Limb (tissue), 2 donors: ENCODE measurements at regions not wholly inside any gene's neighbourhood (a gene's known extent, or its start where the extent isn't known, plus 50 kb on each side); places are given as distances from the start of the nearest gene placed in this dataset.

ENCODE experiments used
- DNase-seq, 2 donors: peaks; one replicate each; pipeline ENCODE4 v3.0.0-alpha.2; 2016; ENCODE audit errors: extremely low spot score in 2 of 2

DNA sequence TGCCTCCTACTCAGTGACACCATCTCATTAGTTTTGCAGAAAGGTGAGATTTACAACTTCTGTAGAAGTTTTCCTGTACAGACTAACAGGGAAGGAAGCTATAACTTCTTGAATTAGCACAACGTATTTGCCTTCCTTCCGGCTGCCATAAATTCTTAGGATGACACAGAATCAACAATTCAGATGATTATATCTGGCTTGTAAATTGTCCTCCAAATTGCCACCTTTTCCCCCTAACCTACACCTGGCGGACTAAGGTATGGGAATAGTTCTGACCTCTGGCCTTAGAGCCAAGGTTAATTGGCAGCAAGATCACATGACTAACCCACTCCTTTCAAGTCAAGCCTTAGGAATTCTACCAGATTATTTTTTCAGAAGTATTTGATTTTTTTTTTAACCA is 284.3 kb downstream of the LMO4 start:
- DNase-seq = no peak

- DNase-seq = peak in 1 of 2 donors; percentile 29
Measured at GRCh38 chr1:87615491-87615890, 286.8 kb downstream of the LMO4 start.

DNA sequence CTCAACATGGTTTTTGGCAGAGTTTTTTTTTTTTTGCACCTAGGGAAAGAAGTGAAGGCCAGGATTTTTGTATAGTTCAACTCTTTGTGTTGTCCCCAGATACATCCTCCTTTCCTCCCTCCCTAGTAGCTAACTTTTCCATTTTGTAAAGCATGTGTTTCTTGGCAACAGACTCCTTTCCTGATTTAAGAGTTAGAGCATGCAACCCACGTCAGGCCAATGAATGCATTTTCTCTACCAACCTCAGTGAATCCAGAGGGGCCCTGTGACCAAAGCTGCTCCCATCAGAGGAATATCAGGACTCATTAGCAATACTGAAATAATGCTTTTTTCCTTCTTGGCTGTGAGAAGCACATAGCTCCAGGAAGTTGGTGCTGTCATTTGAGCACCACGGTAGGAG is 287.2 kb downstream of the LMO4 start:
- peak in 1 of 2 donors; percentile 43 for DNase-seq

- no peak for DNase-seq
Measured at GRCh38 chr1:87620807-87621206, 292.1 kb downstream of the LMO4 start.

GRCh38 chr1:87629673-87630072 is 301.0 kb downstream of the LMO4 start:
- DNase-seq = no peak

DNA sequence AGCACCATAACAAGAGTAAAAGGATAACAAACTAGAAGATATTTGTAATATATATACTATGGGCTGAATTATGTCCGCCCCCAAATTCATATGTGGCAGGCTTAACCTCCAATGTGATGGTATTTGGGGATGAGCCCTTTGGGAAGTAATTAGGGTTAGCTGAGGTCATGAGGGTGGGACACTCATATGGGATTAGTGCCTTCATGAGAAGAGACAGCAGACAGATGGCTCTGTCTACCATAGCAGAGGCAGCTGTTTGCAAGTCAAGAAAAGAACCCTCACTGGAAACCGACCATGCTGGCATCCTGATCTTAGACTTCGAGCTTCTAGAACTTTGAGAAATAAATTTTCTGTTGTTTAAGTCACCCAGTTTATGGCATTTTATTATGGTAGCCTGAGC is 303.6 kb downstream of the LMO4 start:
- no peak for DNase-seq

- DNase-seq = no peak
Measured at GRCh38 chr1:87636198-87636892, 307.7 kb downstream of the LMO4 start.

- DNase-seq = no peak
Measured at GRCh38 chr1:87638636-87639035, 310.0 kb downstream of the LMO4 start.

DNA sequence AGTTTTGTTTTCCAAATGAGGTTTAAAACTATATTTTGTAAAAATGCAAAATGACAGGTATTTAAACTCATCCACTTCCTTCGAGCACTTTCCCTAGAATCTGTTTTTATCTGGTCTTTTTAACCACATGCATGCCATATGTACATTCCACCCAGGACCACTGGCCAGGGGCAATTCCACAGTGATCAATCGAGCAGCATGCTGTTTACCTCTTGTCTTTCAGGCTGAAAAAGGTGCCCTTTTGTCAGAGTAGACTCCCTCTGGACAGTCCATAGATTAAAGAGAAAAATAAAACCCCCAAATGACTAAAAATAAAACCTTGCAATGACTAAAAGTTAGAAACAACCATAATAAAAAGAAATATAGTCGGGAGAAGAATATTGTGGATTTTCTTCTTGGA is 313.3 kb downstream of the LMO4 start:
- DNase-seq = no peak

DNA sequence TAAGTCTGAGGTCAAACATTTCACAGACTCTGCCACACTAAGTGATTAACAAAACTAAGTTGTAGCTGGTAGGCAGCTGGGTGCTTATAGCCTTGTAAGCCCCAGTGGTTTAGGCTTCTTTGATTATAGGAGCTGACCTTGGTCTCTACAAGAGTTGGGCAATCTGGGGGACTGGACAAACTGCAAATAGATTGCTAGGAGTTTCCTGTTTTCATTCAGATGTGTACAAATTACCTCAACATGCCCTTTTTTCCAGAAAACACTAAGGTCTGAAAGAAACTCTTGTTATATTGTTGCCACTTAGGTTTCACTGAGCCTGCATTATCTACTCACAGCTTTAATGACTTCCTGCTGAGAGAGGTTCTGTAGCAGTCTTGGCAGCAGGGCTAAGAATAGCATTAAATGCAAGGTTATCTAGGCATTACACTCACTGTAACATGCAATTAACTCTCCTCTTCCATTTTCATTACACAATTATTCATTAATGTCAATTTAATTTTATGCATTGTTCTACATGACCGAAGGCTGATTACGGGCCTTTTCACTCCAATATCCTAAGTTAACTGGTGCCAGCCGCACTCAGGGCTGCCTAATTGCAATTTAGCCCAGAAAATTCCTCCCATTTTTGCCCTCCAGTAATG is 314.0 kb downstream of the LMO4 start:
- peak in 1 of 2 donors; percentile 15 for DNase-seq

- peak in 1 of 2 donors; percentile 11 for DNase-seq
Measured at GRCh38 chr1:87644033-87644578, 315.4 kb downstream of the LMO4 start.

DNA sequence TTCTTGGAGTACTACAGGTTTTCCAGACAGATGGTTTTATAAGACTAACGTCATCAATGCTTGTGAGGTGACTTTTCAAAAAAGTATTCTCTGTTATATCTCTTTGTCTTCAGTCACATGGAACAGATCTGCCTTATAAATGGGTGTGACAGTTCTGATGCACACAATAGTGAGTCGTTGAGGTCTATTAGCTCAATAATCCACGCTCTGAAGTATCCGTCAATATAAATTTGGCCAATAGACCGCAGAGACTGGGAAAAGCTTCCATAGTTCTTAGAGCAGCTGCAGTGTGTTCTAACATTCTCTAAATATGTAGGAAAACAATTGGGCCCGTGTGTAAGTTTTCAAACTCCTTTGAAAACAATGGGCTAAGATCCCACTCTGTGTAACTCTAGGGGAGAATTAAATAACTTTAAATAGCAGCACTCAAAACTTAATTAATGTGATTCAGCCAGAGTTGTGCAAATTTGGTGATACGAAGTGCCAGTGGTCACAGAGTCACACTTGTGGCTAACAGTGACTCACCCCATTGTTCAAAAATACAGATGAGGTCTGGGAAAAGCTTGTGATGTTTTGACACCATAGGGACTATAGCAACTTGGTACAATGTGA is 316.0 kb downstream of the LMO4 start:
- peak in 1 of 2 donors; percentile 53 for DNase-seq

DNA sequence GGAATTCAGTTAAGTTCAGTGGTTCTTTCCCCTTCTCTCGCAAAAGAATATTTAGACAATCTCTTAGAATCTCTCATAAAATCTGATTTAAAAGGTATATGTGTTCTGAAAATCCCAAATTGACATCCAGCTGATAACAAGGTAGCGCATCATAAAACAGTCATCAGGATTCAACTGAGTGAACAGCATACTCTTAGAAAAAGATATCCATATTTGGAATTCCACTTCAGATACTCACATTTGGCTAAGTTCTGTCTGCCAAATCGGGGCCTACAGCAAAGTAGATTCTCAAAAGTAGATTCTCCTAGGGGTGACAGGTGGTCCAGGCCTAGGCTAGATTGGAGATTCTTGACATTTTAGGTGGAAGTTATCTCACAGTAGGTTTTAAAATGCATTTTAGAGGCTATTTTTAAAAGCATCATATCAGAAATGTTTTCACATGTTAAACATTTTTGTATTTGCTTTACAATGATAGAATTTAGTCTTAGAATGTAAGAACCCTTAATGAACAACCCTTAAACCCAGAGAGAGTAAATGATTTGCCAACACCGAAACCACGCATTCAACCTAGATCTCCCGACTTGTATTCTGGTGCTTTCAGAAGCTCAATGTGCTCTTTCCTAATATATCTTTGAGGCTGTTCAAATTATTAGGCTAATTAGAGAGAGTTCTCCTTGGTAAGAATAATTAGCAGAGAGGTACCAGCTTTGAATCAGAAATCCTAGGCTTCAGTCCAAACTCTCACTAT is 318.9 kb downstream of the LMO4 start:
- DNase-seq = no peak

DNA sequence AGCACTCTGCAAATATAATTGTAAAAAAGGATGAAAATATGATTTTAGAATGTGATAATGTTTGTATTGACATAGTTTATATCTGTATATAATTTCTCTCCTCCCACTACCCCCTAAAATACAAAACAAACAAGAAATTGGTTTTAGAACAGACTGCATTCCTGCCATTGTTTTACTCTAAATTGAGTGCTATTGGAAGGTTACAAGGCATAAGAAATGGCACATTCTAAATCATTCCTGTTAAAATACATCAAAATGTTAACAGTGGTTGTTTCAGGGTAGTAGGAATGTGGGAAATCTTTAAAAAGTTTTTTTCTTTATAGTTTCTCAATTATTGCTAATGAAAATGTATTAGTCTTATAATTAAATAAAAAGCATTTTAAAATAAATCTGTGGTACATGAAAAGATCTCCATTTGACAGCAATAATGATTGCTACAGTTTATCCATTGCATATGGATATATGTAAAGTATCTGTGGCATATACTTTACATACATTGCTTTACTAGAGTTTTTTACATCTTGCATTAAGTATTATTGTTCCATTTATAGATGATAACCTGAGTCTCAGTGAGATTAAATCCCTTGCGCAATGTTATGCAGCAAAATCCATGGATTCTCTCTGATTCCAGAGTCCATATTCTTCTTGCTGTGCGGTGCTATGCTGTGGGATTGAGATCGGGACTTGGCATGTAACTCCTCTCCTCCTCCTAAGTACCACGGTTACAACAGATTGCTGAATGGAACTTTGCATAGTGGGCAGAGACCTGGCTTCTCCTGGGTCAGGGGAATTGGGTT is 319.8 kb downstream of the LMO4 start:
- DNase-seq = no peak

DNA sequence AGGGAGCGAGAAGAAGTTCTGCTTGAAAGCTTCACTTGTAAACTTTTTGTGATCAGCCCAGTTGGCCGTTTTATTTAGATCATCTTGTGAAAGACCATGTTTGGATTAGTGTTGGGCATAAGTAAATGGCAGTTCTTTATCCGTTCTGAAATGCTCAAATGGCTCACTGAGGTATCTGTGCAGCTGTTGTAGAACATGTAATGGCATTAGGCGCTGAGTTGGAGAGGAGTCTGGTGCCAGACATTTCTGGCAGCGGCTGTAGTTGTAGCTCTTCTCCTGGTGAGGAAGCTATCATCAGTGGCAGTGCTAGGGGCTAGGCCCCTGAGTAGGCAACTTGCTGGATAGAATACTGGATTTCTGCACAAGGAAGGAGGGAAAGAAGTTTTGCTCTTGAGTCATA is 321.6 kb downstream of the LMO4 start:
- no peak for DNase-seq

- no peak for DNase-seq
Measured at GRCh38 chr1:87652176-87652575, 323.5 kb downstream of the LMO4 start.

DNA sequence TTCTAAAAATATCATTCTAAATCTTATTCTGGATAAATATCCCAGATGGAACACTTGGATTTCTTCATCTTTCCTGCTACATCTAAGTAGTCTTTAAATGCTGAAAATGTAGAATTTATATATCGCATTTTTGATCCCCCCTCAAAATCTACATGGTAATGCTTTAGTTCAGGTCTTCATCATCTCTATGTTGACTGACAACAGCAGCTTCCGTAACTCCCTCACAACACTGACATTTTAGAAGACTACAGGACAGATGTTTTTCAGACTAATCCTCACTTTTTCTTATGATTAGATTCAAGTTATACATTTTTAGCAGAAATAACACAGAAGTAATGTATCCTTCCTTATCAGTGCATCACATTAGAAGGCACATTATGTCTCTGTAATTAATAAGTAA is 336.5 kb downstream of the LMO4 start:
- no peak for DNase-seq

GRCh38 chr1:87666681-87667080 is 338.0 kb downstream of the LMO4 start:
- no peak for DNase-seq

DNA sequence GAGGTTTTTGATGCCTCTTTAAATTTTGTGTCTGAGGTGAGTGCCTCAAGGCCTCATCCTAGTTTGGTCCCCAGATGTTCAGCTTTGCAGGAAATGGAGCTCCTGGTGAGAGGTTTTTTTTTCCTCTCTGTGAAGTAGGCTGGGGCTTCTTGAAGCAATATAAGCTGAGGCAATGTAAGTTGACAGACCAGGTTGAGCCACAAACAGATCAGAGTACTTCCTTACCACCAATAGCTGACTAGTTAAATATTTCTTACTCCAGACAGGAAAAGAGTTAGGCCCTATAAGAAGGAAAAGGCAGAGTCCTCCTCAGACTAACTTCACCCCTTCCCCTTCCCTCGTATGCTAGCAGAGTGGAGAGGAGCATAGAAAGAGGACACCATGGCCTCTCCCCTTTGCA is 341.0 kb downstream of the LMO4 start:
- no peak for DNase-seq

GRCh38 chr1:87673309-87673708 is 344.6 kb downstream of the LMO4 start:
- DNase-seq = no peak

DNA sequence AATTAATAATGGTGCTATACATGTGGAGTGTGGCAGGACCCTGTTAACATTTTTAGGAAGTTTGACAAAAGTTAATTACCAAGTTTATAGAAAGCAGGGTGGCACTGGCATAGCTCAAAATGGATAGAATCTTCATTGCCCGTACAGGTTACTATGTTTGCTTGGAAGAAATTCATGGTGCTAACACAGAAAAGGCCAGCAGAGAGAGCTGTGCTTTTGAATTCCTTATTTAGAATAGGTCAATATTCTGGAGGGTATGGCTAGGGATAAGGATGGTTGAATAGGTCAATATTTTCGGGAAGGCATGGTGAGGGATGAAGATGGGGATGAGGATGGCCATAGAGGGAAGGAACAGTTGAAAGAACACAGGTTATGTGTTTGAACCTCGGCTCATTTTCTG is 345.1 kb downstream of the LMO4 start:
- no peak for DNase-seq
